ENCODE measurements at regions not wholly inside any gene's neighbourhood (a gene's known extent, or its start where the extent isn't known, plus 50 kb on each side); places are given as distances from the start of the nearest gene placed in this dataset.
"Not testable (repeated sequence)": the region's sequence is repeated elsewhere in the genome, so short reads cannot be mapped to it uniquely, and the experiment has no call there.

GRCh38 chr17:34452769-34453168 lies 89.7 kb upstream of the CCL1 start:
- no peak overlapping the region for H3K4me3 Mint-ChIP-seq
- H3K36me3 Mint-ChIP-seq = no peaks in the 10 kb centered on the region
- H3K27ac Mint-ChIP-seq = no peak overlapping the region
- ATAC-seq (ENCODE audit: low read depth) (no peak), DNase-seq (ENCODE audit: low spot score in 2 of 2) (no peak)
- no peaks in the 10 kb centered on the region for H3K9me3 Mint-ChIP-seq
- H3K4me1 Mint-ChIP-seq = no peaks in the 10 kb centered on the region
- H3K27me3 Mint-ChIP-seq = peaks cover 20% of the 10 kb centered on the region

DNA sequence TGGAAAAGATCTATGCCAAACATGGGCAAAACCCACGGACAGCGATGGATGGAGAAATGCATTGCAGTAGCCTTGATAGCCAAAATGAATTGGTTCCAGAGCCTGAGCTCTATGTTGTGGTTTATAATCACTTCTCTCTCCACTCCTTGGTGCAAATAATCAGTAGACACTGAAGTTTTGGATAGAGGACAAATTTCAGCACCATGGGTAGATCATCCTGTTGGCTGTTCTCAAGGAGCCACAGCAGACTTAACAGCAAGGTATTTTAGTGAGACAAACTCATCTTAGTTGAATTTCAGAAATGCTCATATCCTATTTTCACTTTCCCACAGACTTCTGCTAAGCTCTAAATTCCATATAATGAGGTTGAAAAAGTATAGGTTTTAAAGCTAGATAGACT lies 88.3 kb upstream of the CCL1 start:
- no peak for ATAC-seq (ENCODE audit: low read depth)
- no peak for DNase-seq (ENCODE audit: low spot score in 2 of 2)
- no peak overlapping the region for H3K27ac Mint-ChIP-seq
- H3K27me3 Mint-ChIP-seq = peaks cover 16% of the 10 kb centered on the region
- no peaks in the 10 kb centered on the region for H3K36me3 Mint-ChIP-seq
- H3K4me3 Mint-ChIP-seq = no peak overlapping the region
- no peaks in the 10 kb centered on the region for H3K9me3 Mint-ChIP-seq
- no peaks in the 10 kb centered on the region for H3K4me1 Mint-ChIP-seq

GRCh38 chr17:34447406-34447805 lies 84.4 kb upstream of the CCL1 start:
- Mint-ChIP-seq H3K4me1 (no peaks in the 10 kb centered on the region), H3K36me3 (no peaks in the 10 kb centered on the region), H3K4me3 (no peak overlapping the region), H3K27me3 (peaks cover 18% of the 10 kb centered on the region), H3K27ac (no peak overlapping the region), H3K9me3 (no peaks in the 10 kb centered on the region)
- no peak for ATAC-seq (ENCODE audit: low read depth)
- DNase-seq (ENCODE audit: low spot score in 2 of 2) = no peak

GRCh38 chr17:34445101-34445500 lies 82.1 kb upstream of the CCL1 start:
- Mint-ChIP-seq H3K36me3 (no peaks in the 10 kb centered on the region), H3K4me3 (no peak overlapping the region), H3K27ac (no peak overlapping the region), H3K9me3 (no peaks in the 10 kb centered on the region), H3K4me1 (no peaks in the 10 kb centered on the region), H3K27me3 (peaks cover 23% of the 10 kb centered on the region)
- ATAC-seq (ENCODE audit: low read depth) (no peak), DNase-seq (ENCODE audit: low spot score in 2 of 2) (no peak)

GRCh38 chr17:34443619-34444469 lies 80.8 kb upstream of the CCL1 start:
- H3K27me3 Mint-ChIP-seq = peaks cover 21% of the 10 kb centered on the region
- H3K4me3 Mint-ChIP-seq = no peak overlapping the region
- H3K4me1 Mint-ChIP-seq = no peaks in the 10 kb centered on the region
- ATAC-seq (ENCODE audit: low read depth) (no peak), DNase-seq (ENCODE audit: low spot score in 2 of 2) (no peak)
- H3K36me3 Mint-ChIP-seq = no peaks in the 10 kb centered on the region
- H3K27ac Mint-ChIP-seq = no peak overlapping the region
- H3K9me3 Mint-ChIP-seq = no peaks in the 10 kb centered on the region

GRCh38 chr17:34442387-34443111 lies 79.5 kb upstream of the CCL1 start:
- Mint-ChIP-seq H3K4me1 (no peaks in the 10 kb centered on the region), H3K9me3 (no peaks in the 10 kb centered on the region), H3K27ac (no peak overlapping the region), H3K27me3 (peaks cover 18% of the 10 kb centered on the region), H3K4me3 (no peak overlapping the region), H3K36me3 (no peaks in the 10 kb centered on the region)
- ATAC-seq (ENCODE audit: low read depth) (no peak), DNase-seq (ENCODE audit: low spot score in 2 of 2) (no peak)

DNA sequence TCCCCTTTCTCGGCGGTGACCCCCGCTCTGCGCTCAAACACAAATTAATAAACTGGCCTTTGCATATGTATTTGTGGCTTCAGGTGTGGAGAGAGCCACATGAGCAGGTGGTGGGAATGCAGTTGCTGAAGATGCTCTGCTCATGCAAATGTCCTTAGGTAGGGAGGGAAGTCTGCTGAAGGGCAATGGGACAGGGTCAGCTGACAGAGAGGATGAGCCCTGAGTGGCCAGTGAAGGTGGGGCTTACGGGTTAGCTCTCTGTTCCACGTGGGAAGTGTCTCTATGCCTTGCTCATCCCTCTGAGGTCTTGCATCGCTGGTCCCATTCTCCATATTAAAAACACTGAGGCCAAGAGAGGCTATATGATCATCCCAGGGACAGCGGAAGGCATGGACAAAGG lies 74.2 kb upstream of the CCL1 start:
- no peak overlapping the region for H3K27ac Mint-ChIP-seq
- H3K27me3 Mint-ChIP-seq = peaks cover 15% of the 10 kb centered on the region
- H3K9me3 Mint-ChIP-seq = no peaks in the 10 kb centered on the region
- DNase-seq (ENCODE audit: low spot score in 2 of 2) (no peak), ATAC-seq (ENCODE audit: low read depth) (no peak)
- H3K4me1 Mint-ChIP-seq = no peaks in the 10 kb centered on the region
- H3K4me3 Mint-ChIP-seq = no peak overlapping the region
- no peaks in the 10 kb centered on the region for H3K36me3 Mint-ChIP-seq

GRCh38 chr17:34436607-34437006 lies 73.6 kb upstream of the CCL1 start:
- DNase-seq (ENCODE audit: low spot score in 2 of 2) (no peak), ATAC-seq (ENCODE audit: low read depth) (no peak)
- Mint-ChIP-seq H3K27ac (no peak overlapping the region), H3K27me3 (peaks cover 17% of the 10 kb centered on the region), H3K36me3 (no peaks in the 10 kb centered on the region), H3K4me1 (no peaks in the 10 kb centered on the region), H3K9me3 (no peaks in the 10 kb centered on the region), H3K4me3 (no peak overlapping the region)

GRCh38 chr17:34435182-34435928 lies 72.3 kb upstream of the CCL1 start:
- Mint-ChIP-seq H3K27me3 (peaks cover 10% of the 10 kb centered on the region), H3K4me3 (no peak overlapping the region), H3K36me3 (no peaks in the 10 kb centered on the region), H3K27ac (no peak overlapping the region), H3K9me3 (no peaks in the 10 kb centered on the region), H3K4me1 (no peaks in the 10 kb centered on the region)
- no peak for DNase-seq (ENCODE audit: low spot score in 2 of 2)
- no peak for ATAC-seq (ENCODE audit: low read depth)

DNA sequence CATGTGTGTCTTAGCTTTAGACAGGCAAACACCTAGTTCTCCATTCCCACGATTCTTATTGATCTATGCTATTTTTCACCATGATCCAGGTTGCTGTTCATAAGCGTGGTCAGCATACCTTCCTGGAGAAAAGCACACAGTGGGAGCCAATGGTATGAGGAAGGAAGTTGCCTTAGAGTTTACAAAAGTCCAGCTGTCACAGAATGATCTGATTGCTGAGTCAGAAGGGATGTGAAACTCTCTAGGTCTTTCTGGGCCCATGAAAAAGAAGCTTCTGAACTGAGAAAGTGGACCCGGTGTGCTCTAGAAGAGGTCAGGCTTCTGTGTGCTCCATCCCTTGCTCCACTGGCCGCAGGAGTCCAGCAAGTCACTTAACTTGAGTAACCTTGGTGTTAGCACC lies 71.0 kb upstream of the CCL1 start:
- no peak for DNase-seq (ENCODE audit: low spot score in 2 of 2)
- peaks cover 11% of the 10 kb centered on the region for H3K27me3 Mint-ChIP-seq
- H3K4me1 Mint-ChIP-seq = no peaks in the 10 kb centered on the region
- no peak overlapping the region for H3K27ac Mint-ChIP-seq
- no peaks in the 10 kb centered on the region for H3K36me3 Mint-ChIP-seq
- H3K9me3 Mint-ChIP-seq = no peaks in the 10 kb centered on the region
- H3K4me3 Mint-ChIP-seq = no peak overlapping the region
- no peak for ATAC-seq (ENCODE audit: low read depth)

- Mint-ChIP-seq H3K36me3 (no peaks in the 10 kb centered on the region), H3K9me3 (no peaks in the 10 kb centered on the region), H3K27ac (no peak overlapping the region), H3K27me3 (peaks cover 33% of the 10 kb centered on the region), H3K4me3 (no peak overlapping the region), H3K4me1 (peaks cover 2% of the 10 kb centered on the region)
- DNase-seq (ENCODE audit: low spot score in 2 of 2) = no peak
- no peak for ATAC-seq (ENCODE audit: low read depth)
Measured at GRCh38 chr17:34424814-34425491, 61.9 kb upstream of the CCL1 start.

DNA sequence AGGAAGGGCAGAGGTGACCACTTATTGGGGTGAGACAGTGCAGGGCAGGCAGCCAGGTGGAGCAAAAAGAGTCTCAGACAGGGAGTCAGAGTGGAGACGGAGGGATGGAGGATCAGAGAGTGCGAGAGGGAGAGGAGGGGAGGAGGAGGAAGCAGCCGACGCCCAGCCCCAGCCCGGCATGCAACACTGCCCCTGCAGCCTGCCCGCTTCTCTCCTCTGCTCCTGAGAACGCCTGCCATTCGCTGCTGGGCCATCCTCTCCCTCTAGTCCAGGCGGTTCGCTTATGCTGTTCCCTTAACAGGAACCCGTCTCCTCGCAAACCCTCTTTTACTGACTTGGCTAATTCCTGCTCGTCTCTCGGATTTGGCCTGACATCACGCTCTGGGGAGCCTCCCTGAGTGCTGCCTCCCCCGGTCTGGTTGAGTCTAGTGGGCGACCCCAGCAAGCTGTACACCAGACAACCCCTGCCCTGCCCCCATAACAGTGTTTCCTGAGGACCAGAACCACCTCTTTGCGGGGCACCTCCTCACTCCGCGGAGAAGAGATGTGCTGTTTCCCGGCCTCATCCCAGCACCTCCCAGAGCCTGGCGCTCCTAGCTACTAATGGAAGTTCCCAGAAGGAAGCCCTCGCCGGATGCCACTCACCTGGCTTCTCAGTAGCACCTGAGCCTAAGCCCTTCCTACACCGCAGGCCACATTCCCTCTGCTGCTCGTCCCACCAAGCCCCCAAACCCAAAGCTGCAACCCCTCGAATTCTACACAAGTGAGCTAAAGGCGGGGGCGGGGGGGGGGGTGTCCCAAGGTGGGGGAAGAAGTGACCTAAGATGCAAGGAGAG lies 61.2 kb upstream of the CCL1 start:
- H3K9me3 Mint-ChIP-seq = no peaks in the 10 kb centered on the region
- peaks cover 2% of the 10 kb centered on the region for H3K4me1 Mint-ChIP-seq
- no peak for DNase-seq (ENCODE audit: low spot score in 2 of 2)
- peaks cover 30% of the 10 kb centered on the region for H3K27me3 Mint-ChIP-seq
- H3K4me3 Mint-ChIP-seq = no peak overlapping the region
- H3K27ac Mint-ChIP-seq = no peak overlapping the region
- H3K36me3 Mint-ChIP-seq = no peaks in the 10 kb centered on the region
- no peak for ATAC-seq (ENCODE audit: low read depth)

GRCh38 chr17:34423315-34423714 lies 60.3 kb upstream of the CCL1 start:
- H3K4me3 Mint-ChIP-seq; H3K4me1 Mint-ChIP-seq; ATAC-seq (ENCODE audit: low read depth); H3K27ac Mint-ChIP-seq; H3K9me3 Mint-ChIP-seq; DNase-seq (ENCODE audit: low spot score in 2 of 2); H3K36me3 Mint-ChIP-seq: not testable (repeated sequence)
- peaks cover 27% of the 10 kb centered on the region for H3K27me3 Mint-ChIP-seq
